Uterus (tissue), 3 donors: ENCODE measurements at regions not wholly inside any gene's neighbourhood (a gene's known extent, or its start where the extent isn't known, plus 50 kb on each side); places are given as distances from the start of the nearest gene placed in this dataset.
"Not testable (repeated sequence)": the region's sequence is repeated elsewhere in the genome, so short reads cannot be mapped to it uniquely, and the experiment has no call there.

Experiments used
- DNase-seq, 2 donors: peaks; one replicate each; pipeline ENCODE4 v3.0.0-alpha.2; 2019 to 2020
- H3K27ac ChIP-seq, 2 donors: fragments of 200-600 bp; sonication (generic); 1 replicate in 1 of 2; 2 replicates in 1 of 2; pipeline ENCODE4 v1.5.1; 2016 to 2018
- H3K27me3 ChIP-seq, 2 donors: fragments of 200-600 bp; sonication (generic); one replicate each; pipeline ENCODE4 v1.5.1; 2018 to 2019; ENCODE audit warnings: control low read depth in 1 of 2
- H3K36me3 ChIP-seq, 2 donors: fragments of 200-600 bp; sonication (generic); one replicate each; pipeline ENCODE4 v1.5.1; 2019; ENCODE audit warnings: control low read depth in 1 of 2
- H3K4me1 ChIP-seq, 2 donors: fragments of 200-600 bp; sonication (generic); one replicate each; pipeline ENCODE4 v1.5.1; 2018 to 2019; ENCODE audit warnings: control low read depth in 1 of 2
- H3K4me3 ChIP-seq, 2 donors: fragments of 200-600 bp; sonication (generic); 1 replicate in 1 of 2; 2 replicates in 1 of 2; pipeline ENCODE4 v1.5.1; 2018 to 2019; ENCODE audit warnings: mild to moderate bottlenecking in 1 of 2
- H3K9me3 ChIP-seq, 2 donors: fragments of 200-600 bp; sonication (generic); one replicate each; pipeline ENCODE4 v1.5.1; 2019; ENCODE audit warnings: control low read depth in 1 of 2
- CTCF ChIP-seq, 4 experiments: fragments of 200-600 bp in 2 of 4; fragments of 450-650 bp in 2 of 4; sonication (generic) in 2 of 4; IDR thresholded peaks; one replicate each; pipeline ENCODE4 v1.5.1; 2016 to 2019; ENCODE audit warnings: antibody characterized with exemption in 4 of 4, mild to moderate bottlenecking in 2 of 4, moderate library complexity in 1 of 4
- POLR2A ChIP-seq, 2 donors: fragments of 450-650 bp; IDR thresholded peaks; one replicate each; pipeline ENCODE4 v1.6.1; 2016; ENCODE audit warnings: antibody characterized with exemption in 2 of 2, mild to moderate bottlenecking in 1 of 2, moderate library complexity in 1 of 2
- intact Hi-C: fragments of 100-400 bp; cut with DNase I; formaldehyde crosslinking; loops from one replicate; pipeline ENCODE4 v1.15.1; 2023; ENCODE audit warnings: low total_unique reads
- donor health status: DM: yes; HTN: yes; CAD: no.

GRCh38 chr3:81872566-81872965, 111.1 kb upstream of the GBE1 start:
- TF ChIP-seq CTCF (IDR thresholded peaks at IDR 0.05) (no peak), POLR2A (IDR thresholded peaks at IDR 0.05) (no peak)
- H3K9me3 ChIP-seq: no peaks in the 10 kb centered on the region
- DNase-seq: no peak
- H3K27me3 ChIP-seq: no peaks in the 10 kb centered on the region
- no peaks in the 10 kb centered on the region for H3K4me1 ChIP-seq
- H3K4me3 ChIP-seq: no peak overlapping the region
- intact Hi-C loops: no loop called here
- H3K36me3 ChIP-seq: no peaks in the 10 kb centered on the region
- no peak overlapping the region for H3K27ac ChIP-seq

- Histone ChIP-seq H3K36me3 (no peaks in the 10 kb centered on the region), H3K9me3 (no peaks in the 10 kb centered on the region), H3K27me3 (no peaks in the 10 kb centered on the region), H3K4me1 (no peaks in the 10 kb centered on the region), H3K27ac (no peak overlapping the region), H3K4me3 (no peak overlapping the region)
- no peak for TF ChIP-seq CTCF (IDR thresholded peaks at IDR 0.05)
- TF ChIP-seq POLR2A (IDR thresholded peaks at IDR 0.05): no peak
- intact Hi-C loops: no loop called here
- DNase-seq: no peak
Observed at GRCh38 chr3:81871358-81872155, 110.1 kb upstream of the GBE1 start.

GRCh38 chr3:81869382-81869781, 107.9 kb upstream of the GBE1 start:
- intact Hi-C loops: no loop called here
- no peak overlapping the region for H3K4me3 ChIP-seq
- no peak overlapping the region for H3K27ac ChIP-seq
- H3K36me3 ChIP-seq: no peaks in the 10 kb centered on the region
- no peaks in the 10 kb centered on the region for H3K9me3 ChIP-seq
- TF ChIP-seq CTCF (IDR thresholded peaks at IDR 0.05) (no peak), POLR2A (IDR thresholded peaks at IDR 0.05) (no peak)
- no peak for DNase-seq
- no peaks in the 10 kb centered on the region for H3K4me1 ChIP-seq
- no peaks in the 10 kb centered on the region for H3K27me3 ChIP-seq

GRCh38 chr3:81868597-81868996, 107.2 kb upstream of the GBE1 start:
- no peak for TF ChIP-seq POLR2A (IDR thresholded peaks at IDR 0.05)
- TF ChIP-seq CTCF (IDR thresholded peaks at IDR 0.05): no peak
- no peaks in the 10 kb centered on the region for H3K36me3 ChIP-seq
- H3K9me3 ChIP-seq: no peaks in the 10 kb centered on the region
- H3K4me3 ChIP-seq: no peak overlapping the region
- DNase-seq: no peak
- H3K27ac ChIP-seq: no peak overlapping the region
- no peaks in the 10 kb centered on the region for H3K27me3 ChIP-seq
- intact Hi-C loops: no loop called here
- H3K4me1 ChIP-seq: no peaks in the 10 kb centered on the region

GRCh38 chr3:81867875-81868274, 106.4 kb upstream of the GBE1 start:
- intact Hi-C loops: no loop called here
- DNase-seq: no peak
- H3K4me1 ChIP-seq: no peaks in the 10 kb centered on the region
- TF ChIP-seq POLR2A (IDR thresholded peaks at IDR 0.05) (no peak), CTCF (IDR thresholded peaks at IDR 0.05) (no peak)
- no peak overlapping the region for H3K4me3 ChIP-seq
- no peaks in the 10 kb centered on the region for H3K9me3 ChIP-seq
- no peaks in the 10 kb centered on the region for H3K27me3 ChIP-seq
- H3K27ac ChIP-seq: no peak overlapping the region
- no peaks in the 10 kb centered on the region for H3K36me3 ChIP-seq

- intact Hi-C loops, H3K36me3 ChIP-seq, H3K9me3 ChIP-seq, H3K27ac ChIP-seq, DNase-seq, H3K4me3 ChIP-seq, H3K27me3 ChIP-seq, H3K4me1 ChIP-seq: not testable (repeated sequence)
Observed at GRCh38 chr3:81865164-81865563, 103.7 kb upstream of the GBE1 start.
